ENCODE measurements at regions not wholly inside any gene's neighbourhood (a gene's known extent, or its start where the extent isn't known, plus 50 kb on each side); places are given as distances from the start of the nearest gene placed in this dataset.
"Not testable (repeated sequence)": the region's sequence is repeated elsewhere in the genome, so short reads cannot be mapped to it uniquely, and the experiment has no call there.

DNA sequence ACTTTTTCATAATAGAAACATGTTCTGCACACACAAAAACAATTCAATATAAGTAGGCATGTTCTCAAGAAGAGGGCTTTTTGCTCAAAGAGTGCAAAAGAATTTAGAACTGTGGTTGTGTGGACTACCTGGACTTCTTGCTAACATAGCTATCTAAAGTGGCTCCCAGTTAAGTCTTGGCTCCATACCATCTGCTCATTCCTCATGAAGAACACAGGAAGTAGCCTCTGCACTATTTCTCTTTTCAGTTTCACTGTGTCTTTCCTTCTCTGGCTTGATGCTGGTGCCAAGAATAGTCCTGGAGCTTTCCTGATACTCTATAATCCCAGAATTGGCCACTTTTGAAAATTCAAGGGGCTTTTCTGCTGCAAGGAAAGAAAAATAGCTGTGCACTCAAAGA is 127.4 kb downstream of the CCER1 start:
- no peak for DNase-seq

DNA sequence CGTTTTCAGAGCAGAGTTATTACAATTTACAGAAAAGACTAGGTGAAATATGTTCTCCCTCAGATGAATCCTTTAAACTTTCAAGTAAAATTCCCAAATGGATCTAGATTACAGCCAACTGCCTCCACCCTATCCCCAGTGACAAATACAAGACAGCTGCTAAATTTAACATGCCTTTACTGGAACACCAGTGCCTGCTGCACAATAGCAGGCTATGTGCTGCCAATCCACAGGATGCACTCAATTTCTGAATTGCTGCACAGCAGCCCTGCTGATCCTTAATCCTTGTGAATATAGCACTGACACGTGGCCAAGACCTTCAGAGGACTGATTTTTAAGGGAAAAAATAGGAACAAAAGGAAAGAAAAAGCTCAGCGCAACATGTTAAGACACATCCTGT is 128.9 kb downstream of the CCER1 start:
- DNase-seq = no peak

DNA sequence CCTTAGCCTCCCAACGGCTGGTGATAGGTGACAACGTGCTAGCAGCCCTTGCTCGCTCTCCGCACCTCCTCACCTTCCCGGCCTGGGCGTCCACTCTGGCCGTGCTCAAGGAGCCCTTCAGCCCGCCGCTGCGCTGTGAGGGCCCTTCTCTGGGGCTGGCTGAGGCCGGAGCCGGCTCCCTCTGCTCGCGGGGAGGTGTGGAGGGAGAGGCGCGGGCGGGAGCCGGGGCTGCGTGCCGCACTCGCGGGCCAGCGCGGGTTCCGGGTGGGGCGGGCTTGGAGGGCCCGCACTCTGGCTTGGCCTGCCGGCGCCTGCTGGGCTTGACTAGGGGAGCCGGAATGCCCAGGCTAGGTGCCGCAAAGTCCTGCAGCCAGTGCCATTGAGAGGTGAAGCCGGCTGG is 131.1 kb downstream of the CCER1 start:
- no peak for DNase-seq

DNA sequence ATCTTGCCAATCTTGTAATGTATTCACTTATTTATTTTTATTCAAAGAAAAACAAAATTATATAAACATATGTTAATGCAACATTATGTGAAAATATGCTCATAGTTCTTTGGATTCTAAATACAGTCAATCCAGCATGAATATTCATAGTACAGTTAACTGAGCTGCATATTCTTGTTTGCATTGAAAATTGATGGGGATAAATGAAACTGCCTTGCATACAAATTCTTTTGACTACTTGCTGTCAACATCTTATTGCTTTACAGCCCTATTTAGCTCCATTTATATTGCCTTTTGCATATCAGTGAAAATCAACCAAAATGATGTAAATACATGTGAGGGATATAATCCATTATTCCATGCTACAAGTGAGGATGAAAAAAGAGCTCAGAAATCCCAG is 135.3 kb downstream of the CCER1 start:
- DNase-seq = no peak

DNA sequence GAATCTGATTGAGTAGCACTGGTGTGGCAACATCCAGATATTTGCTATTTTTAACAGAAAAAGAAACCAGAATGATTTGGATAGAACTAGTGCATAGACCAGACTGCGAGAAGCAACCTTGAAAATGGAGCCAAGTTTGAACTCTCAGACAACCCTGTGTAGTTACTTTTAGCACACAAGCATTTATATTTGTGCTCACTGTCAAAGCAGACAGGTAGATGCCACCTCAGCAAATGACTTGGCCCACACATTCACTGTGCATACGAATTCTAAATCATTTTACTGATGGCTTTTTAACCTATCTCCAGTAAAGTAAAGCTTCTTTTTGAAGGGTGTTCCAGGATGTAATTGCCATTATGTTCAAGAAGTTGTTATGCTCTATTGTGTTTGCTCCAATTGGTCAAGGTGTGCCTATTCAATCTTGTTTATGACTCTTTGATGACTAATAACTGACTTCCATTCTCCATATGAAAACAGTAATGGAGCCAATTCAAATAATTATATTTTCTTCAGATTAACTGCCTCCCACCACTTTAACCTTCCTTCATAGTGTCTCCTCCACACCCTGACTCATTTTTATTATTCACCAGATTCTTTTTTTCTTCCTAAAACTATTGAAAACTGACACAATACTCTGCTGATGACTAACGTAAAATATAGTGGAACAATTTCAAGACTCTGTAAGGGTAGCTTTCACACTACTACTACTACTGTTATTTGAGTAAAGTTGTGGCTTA is 138.5 kb downstream of the CCER1 start:
- DNase-seq = no peak

DNA sequence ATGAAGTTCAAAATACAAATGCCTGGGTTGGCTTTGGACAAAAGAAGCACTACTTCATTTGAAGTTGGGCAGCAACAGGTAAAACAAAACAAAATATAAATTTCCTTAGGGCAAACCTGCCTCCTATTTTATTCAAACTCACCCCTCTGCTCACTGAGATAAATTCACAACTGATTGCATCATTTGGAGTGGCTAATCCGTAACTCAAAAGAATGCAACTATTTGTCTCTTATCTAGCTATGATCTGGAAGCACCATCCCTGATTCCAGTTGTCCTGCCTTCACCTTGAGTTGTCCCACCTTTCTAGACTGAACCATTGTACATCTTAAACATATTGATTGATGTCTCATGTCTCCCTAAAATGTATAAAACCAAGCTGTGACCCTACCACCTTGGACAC is 145.0 kb downstream of the CCER1 start:
- DNase-seq = no peak

DNA sequence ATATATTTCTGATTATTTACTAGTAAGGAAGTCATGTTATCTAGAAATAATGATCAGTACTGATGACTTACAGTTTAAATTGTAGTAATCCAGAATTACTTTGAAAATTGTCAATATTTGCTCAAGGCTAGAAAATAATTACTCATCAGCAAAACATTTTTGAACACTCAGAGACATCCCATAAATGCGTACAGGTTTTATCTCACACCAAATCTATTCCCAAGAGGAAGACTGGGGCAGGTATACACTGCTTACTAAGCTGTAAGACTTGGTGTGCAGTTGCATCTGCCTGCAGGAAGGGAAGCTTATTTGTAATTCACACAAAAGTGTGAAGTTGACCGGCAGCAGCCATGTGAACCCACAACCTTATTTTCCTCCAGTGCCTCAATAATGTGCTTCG is 146.4 kb downstream of the CCER1 start:
- DNase-seq = no peak

DNA sequence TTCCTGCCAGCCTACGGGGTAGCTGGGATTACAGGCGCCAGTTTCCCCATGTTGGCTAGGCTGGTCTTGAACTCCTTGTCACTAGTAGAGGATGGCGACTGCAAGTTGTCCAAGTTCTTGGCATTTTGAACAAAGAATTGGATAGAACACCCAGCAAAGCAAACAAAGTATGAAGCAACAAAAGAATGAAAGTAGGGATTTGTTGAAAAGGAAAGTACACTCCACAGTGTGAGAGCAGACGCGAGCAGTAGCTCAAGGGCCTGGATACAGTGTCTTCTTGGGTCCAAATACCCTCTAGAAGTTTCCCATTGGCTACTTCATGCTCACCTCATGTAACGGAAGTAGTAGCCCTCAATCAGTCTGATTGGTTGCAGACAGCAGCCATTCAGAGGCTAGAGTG is 152.2 kb downstream of the CCER1 start:
- no peak for DNase-seq

DNA sequence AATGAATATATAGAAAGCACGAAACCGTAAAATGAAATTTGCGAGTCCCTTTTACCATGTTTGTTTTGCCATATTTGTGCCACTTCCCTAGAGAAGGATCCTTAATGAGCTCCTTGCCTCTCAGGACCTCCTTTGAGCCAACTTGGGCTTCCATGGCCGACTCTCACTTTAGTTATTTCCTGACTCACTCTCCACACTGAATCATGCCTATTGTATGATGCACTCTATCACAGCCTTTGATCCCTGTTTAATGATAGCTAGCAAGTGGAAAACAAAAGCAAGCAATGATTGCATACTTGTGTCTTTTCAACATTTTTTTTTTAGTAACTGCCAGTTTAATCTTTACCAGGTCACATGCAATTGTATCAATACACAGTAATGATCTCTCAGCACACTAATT is 153.2 kb downstream of the CCER1 start:
- DNase-seq = no peak

DNA sequence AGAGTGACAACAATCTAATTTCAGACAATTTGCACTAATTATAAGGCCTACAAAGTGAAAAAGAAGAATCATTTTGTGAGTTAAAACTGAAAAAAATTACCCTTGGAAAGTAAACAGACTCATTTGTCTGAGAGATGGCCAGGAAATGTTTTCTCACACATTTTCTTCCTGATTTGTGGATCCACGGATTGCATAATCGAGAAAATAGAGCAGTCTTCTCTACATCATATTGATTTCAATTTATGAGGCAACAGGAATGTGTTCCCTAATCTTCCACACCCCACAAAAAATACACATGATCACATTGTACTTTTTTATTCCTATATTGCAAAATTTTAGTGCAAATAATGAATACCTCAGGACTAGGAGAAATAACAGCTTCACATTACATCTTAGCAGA is 160.8 kb downstream of the CCER1 start:
- DNase-seq = no peak

DNA sequence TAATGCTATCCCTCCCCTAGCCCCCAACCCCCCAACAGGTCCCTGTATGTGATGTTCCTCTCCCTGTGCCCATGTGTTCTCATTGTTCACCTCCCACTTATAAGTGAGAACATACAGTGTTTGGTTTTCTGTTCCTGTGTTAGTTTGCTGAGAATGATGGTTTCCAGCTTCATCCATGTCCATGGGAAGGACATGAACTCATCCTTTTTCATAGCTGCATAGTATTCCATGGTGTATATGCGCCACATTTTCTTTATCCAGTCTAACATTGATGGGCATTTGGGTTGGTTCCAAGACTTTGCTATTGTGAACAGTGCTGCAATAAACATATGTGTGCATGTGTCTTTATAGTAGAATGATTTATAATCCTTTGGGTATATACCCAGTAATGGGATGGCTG is 162.3 kb downstream of the CCER1 start:
- not testable (repeated sequence) for DNase-seq

DNA sequence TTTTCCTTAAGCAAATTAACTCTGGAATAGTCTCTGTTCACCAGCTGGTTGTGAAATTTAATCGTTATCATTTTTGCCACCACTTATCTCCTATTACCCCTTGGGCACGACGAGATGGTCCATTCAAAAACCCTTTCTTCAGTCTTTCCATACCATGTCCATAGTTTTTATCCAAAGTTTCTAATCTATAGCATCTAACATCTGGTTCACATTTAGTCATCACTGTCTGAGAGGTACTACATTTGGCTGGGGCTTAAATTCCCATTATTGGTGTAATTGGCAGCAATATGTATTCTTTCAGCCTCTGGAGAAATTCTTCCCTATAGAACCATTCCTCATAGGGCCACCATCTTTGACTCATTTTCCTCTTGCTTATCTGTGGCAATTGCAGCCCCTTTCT is 163.5 kb downstream of the CCER1 start:
- DNase-seq = no peak

DNA sequence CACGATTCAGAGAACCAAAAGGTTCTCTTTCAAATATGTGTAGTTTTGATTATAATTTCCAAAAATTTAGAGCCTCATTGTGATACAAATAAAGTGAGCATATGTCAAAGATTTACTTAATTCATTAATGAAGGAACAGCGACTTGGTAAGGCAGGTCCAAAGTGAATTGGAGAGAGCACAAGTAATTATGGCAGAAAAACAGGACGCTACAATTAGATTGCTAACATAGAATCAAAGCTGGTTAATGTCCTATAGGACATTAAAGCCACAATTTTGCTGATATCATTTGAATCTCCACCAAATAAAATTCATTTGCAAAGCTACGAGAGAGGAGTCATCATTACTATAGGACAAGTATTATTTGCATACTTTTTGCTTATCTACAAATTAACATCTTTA is 164.2 kb downstream of the CCER1 start:
- no peak for DNase-seq

DNA sequence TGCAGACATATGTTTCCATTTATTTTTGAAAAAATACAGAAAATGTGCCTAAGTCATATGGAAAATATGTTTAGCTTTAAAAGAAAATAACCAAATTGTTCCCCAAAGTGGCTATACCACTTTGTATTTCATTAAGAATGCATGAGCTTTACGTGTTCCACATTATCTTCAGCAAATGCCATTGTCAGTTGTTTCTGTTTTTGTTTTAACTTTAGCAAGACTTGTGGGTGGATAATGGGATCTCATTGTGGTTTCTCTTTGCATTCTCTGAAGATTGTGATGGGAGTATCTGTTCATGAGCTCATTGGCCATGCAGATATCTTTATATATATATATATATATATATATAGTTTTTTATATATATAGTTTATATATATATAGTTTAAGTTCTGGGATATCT is 181.5 kb downstream of the CCER1 start:
- no peak for DNase-seq

DNA sequence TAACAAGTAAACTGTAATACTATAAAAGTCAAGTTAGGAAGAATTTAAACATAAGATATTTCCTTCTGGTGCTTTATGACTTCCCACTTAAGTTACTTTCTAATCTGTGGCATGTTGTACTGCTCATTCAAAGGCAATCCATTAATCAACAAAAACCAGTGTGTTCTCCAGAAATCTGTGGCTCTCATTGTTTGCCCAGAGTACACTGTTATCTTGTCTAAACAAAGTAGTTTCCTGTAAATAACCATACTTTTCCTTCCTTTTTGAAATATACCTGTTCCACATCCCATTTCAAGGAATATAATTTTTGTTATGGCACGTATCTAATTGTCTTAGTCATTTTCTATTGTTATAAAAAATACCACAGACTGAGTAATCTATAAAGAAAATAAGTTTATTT is 184.1 kb downstream of the CCER1 start:
- no peak for DNase-seq

DNA sequence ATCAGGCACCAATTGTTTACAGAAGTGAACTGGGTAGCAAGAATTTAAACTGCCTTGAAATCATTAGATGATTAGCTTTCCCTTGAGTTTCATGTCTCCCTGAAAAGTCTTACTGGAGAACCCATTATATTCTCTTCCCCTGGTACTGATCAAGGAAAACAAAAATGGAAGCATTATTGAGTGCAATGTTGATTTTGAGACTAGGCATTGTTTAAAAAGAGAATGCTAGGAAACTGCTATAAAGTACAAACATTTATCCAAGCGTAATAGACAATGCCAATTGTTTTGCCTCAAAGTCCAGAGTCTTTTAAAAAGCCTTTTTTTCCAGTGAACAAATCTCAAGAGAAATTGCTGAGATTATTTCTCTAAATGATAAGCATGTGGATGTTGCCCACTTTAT is 197.0 kb downstream of the CCER1 start:
- DNase-seq = no peak

DNA sequence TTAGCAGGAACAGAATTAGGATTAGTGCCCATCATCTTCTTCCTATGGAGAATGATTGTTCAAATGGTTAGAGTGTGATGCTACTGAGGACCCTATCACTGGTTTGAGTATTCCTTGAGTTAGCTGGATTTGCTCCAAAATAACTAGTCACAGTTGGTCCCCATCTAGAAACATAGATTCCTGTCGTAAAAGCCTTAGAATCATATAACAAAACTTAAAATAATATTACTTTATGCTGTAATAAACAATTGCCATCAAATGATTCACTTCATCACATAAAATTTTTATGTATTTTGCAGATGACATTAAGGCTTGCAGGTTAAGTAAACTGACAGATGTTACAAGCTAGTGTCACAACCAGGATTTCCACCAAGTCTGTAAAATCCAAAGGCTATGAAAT is 209.8 kb downstream of the CCER1 start:
- no peak for DNase-seq

DNA sequence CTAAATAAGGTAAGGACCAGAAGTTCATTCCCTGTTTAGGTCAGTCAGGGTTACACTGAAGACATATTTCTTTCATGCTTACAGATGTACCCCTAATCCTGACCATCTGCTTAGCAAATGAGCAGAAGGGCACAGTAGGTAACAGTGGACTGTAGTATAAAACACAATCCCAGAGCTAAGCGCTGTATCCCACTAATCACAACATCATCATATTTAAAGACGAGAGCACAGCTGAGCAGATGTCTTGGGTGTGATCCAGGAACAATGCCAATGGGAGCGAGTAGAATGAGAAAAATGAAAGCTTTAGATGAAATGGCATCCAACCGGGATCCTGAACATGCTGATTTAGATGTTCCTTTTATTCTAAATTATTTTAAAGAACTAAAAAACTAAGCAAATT is 213.4 kb downstream of the CCER1 start:
- DNase-seq = no peak

DNA sequence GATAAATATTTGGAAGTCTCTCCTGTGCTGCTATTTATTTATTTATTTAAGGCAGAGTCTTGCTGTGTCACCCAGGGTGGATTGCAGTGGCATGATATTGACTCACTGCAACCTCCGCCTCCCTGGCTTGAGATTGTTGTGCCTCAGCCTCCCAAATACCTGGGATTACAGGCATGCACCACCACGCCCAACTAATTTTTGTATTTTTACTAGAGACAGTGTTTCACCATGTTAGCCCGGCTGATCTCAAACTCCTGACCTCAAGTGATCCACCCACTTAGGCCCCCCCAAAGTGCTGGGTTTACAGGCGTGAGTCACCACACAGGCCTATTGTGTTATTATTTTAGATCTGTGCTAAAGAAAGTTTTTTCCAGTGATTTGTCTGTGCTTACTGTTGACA is 225.2 kb downstream of the CCER1 start:
- no peak for DNase-seq

DNA sequence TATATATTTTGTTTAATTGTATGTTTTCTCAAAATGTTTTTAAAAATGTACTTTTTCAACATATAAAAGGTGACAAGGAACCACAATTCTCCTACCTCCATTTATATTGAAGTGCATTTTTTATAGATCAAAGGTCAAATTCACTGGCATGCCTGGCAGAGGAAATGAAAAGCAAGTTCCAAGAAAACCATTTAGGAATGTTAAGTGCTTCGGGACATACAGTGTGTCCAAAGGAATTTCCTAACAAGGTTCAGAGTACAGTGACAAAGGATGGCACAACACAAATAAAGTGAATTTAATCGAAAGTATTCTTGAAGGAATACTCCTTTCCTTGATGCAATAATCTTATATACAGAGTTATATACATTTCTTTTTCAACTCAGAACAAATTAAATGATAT is 242.3 kb downstream of the CCER1 start:
- no peak for DNase-seq

DNA sequence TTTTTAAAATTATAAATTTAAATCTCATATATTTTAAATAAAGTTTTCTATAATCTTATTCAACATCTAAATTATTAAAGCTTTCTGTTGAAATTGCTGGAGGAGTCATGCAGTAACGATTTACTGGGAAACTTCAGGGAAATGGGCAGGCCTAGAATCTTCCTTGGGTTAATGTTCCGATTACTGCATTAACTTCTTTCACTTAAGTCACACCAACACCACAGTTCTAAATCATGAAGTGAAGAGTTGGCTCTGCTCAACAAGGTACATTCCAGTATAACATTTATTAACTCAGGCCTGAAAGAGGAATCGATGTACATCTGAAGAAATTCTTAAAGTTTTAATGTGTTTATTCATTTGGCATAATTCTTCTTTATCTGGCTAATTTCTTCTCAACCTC is 244.3 kb downstream of the CCER1 start:
- DNase-seq = no peak

DNA sequence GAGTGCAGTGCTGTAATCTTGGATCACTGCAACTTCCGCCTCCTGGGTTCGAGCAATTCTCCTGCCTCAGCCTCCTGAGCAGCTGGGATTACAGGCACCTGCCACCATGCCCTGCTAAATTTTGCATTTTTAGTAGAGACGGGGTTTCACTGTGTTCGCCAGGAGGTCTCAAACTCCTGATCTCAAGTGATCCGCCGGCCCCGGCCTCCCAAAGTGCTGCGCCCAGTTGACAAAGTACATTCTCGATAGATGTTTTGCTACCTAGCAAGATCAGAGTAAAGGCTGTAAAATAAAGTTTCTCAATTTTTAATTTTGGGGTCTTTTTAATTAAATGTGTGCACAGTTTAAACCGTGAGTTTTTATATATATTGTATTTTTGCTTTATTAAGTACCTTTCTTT is 248.9 kb downstream of the CCER1 start:
- DNase-seq = no peak

DNA sequence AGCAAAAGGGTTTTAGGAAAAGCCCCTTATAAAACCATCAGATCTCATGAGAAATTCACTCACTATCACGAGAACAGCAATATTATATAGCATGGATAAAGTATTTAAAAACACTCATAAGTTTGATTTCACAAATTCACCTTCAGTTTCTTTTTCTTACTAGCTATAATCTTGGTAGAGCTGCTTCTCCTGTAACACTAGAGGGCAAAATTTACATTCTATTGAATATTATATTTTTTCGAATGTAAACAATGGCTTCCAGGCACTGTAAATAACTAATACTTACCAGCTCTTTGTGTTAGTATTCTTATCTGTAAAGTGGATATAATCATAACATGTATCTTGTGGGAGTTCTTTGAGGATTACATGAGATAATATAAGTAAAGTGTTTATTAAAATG is 259.6 kb downstream of the CCER1 start:
- no peak for DNase-seq

DNA sequence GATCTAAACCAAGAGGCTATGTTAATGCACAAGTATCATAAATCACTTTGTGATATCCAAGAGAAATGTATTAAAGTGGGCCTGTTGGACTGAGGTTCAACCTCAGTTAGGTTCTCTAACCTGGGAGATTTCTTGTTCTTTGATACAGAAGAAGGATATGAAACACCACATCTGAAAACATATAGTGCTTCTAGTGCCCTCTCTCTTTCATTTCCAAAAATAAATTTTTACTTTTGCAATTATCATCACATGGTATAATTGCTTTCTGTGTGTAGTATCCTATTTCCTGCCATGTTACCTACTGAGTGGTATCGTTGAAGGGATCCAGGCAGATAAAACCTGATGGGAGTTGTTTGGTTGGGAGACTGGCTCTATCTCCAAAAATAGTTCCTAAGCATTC is 264.9 kb downstream of the CCER1 start:
- DNase-seq = no peak

DNA sequence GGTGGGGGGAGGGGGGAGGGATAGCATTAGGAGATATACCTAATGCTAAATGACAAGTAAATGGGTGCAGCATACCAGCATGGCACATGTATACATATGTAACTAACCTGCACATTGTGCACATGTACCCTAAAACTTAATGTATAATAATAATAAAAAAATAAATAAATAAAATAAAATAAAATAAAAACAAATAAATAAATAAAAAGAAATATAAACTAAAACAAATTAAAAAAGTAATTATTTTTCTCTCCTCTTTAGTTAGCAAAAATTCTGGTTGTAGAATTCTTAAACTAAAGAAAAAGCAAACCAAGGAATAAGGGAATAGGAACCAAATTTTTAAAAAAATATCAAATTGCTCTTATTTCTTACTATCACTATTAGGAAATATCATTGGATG is 267.3 kb downstream of the CCER1 start:
- DNase-seq = not testable (repeated sequence)

DNA sequence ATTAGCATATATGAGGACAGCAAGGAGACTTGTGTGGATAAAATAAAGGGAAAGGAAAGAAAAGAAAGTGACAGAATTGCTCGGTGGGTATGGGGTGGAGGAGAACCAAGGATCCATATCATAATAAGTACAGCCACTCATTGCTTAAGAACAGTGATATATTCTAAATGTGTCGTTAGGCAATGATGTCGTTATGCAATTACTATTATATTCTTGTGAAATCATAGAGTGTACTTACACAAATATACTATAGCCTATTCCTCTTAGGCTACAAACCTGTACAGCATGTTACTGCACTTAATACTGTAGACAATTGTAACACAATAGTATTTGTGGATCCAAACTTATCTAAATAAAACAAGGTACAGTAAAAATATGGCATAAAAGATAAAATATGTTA is 271.1 kb downstream of the CCER1 start:
- no peak for DNase-seq
